ENCODE measurements at regions not wholly inside any gene's neighbourhood (a gene's known extent, or its start where the extent isn't known, plus 50 kb on each side); places are given as distances from the start of the nearest gene placed in this dataset.
A peak's percentile ranks its signal among the peaks of the same experiment; 100 is the strongest.

DNA sequence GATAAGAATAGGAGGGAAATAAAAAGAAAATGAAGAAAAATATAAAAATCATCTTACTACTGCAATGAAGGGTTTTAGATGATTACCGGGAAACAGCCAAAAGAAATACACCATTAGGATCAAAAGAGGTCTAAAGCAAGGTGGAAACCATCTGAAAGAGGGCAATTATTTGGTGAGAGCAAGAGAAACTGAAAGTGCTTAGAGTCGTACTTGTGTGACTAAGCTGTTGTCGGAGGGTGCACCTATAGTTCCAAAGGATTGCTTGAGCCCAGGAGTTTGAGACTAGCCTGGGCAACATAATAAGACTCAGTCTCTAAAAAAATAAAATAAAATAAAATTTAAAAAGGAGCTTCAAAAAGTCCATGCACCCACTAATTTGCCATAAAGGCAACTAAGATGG is 169.5 kb downstream of the DKK1 start:
- ChIA-PET CTCF (interaction anchor here (0.6 to 0.7 kb wide), 2 partner anchors 136 to 1833 kb away, joined by 3 to 6 read pairs; no protein-coding TSS in a partner anchor), POLR2A (ENCODE audit: low non-redundant PET) (no interaction called here)
- no peak for TF ChIP-seq CTCF (conservative IDR thresholded peaks at IDR 0.05; ENCODE audit: low read depth)
- no peak overlapping the region for H3K27ac ChIP-seq
- DNase-seq (ENCODE audit: low spot score): no peak

GRCh38 chr10:52484206-52485065 is 170.4 kb downstream of the DKK1 start:
- ChIA-PET POLR2A (ENCODE audit: low non-redundant PET) (no interaction called here), CTCF (interaction anchor here (0.6 to 0.7 kb wide), 3 partner anchors 137 to 1832 kb away, joined by 3 to 6 read pairs (median 5); no protein-coding TSS in a partner anchor)
- TF ChIP-seq CTCF (conservative IDR thresholded peaks at IDR 0.05; ENCODE audit: low read depth): no peak
- no peak for DNase-seq (ENCODE audit: low spot score)
- no peak overlapping the region for H3K27ac ChIP-seq

DNA sequence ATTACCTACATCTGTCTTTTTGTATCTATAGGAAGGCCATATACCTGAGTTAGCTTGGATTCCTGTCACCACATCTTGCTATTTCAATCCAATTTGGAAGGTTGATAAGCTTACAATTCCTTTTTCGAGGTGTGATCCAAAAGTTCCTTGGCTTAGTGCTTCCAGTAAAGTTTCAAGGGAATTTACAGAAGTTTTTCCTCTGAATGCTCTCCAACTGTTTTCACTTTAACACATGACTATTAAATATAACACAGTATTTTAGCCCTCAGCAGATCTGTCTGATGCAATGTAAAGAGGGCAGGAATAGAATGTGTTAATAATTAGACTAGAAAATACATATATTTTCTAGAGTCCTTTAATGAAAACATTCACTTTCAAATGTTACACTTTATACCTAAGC is 171.4 kb downstream of the DKK1 start:
- no peak for TF ChIP-seq CTCF (conservative IDR thresholded peaks at IDR 0.05; ENCODE audit: low read depth)
- no peak for DNase-seq (ENCODE audit: low spot score)
- no peak overlapping the region for H3K27ac ChIP-seq
- ChIA-PET CTCF (interaction anchor here (0.6 to 1.6 kb wide), 3 partner anchors 33 to 224 kb away, joined by 4 to 7 read pairs (median 5); partner anchors contain the start of gene DKK1), POLR2A (ENCODE audit: low non-redundant PET) (no interaction called here)

- POLR2A ChIA-PET (ENCODE audit: low non-redundant PET): no interaction called here
- peak; percentile 89 for DNase-seq (ENCODE audit: low spot score)
- CTCF ChIA-PET: interaction anchor here (0.8 to 2.3 kb wide), 4 partner anchors 172 to 179 kb away, joined by 3 to 22 read pairs (median 6); partner anchors contain the start of gene DKK1
- TF ChIP-seq CTCF (conservative IDR thresholded peaks at IDR 0.05; ENCODE audit: low read depth): no peak
- no peak overlapping the region for H3K27ac ChIP-seq
These were observed 172.9 kb downstream of the DKK1 start for GRCh38 chr10:52486840-52487611.

DNA sequence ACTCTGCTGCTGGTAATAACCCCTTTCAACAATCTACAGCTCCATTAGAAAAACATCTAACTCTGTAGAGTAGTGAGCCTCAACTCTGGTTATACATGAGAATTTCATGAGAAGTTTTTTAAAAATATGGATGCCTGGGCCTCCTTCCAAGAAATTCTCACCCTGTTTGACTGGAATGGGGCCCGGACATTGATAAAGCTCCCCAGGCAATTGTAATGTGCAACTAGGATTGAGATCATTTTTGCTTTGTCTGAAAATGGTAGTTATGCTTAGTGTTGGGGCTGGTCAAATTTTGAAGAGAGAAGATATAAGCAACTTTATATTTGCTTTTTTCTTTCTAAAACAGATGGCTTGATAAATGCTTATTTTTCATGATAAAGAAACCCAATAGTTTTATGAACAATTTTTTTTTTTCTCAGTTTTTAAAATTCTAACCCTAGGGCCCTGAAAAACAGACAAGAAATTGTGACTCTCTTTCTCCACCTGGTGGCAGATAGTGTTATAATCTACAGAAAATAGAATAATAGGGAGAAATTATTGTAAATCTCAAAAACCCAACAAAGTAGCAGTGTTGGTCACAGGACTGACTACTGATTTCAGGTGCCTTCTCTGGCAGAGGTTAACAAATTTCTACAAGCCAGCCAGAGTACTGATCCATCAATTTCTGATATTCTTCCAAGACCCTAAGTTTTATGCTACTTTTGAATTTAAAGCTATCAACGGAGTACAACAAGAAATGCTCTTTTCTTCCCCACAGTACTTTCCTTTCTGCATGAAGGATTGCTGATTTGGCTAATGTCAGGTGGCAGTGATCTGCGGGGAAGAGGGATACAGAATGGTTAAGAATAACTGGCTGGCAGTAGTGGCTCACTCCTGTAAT is 174.8 kb downstream of the DKK1 start:
- CTCF ChIA-PET: interaction anchor here (0.6 to 2.3 kb wide), 12 partner anchors 28 to 1749 kb away, joined by 3 to 22 read pairs (median 3); partner anchors contain the start of gene DKK1
- no peak overlapping the region for H3K27ac ChIP-seq
- peak; percentile 25 for DNase-seq (ENCODE audit: low spot score)
- TF ChIP-seq CTCF (conservative IDR thresholded peaks at IDR 0.05; ENCODE audit: low read depth): peak; percentile 64
- POLR2A ChIA-PET (ENCODE audit: low non-redundant PET): interaction anchor here (1.1 kb wide), 1 partner anchor 173 kb away, joined by 3 read pairs; no protein-coding TSS in a partner anchor
